Right renal pelvis (tissue), 4 donors: ENCODE measurements at regions not wholly inside any gene's neighbourhood (a gene's known extent, or its start where the extent isn't known, plus 50 kb on each side); places are given as distances from the start of the nearest gene placed in this dataset.
A peak's percentile ranks its signal among the peaks of the same experiment; 100 is the strongest.

ENCODE experiments used
- DNase-seq, 4 donors: peaks; one replicate each; pipeline ENCODE4 v3.0.0-alpha.2; 2013; ENCODE audit warnings: low read depth in 4 of 4, low spot score in 3 of 4, missing footprints in 1 of 4

DNA sequence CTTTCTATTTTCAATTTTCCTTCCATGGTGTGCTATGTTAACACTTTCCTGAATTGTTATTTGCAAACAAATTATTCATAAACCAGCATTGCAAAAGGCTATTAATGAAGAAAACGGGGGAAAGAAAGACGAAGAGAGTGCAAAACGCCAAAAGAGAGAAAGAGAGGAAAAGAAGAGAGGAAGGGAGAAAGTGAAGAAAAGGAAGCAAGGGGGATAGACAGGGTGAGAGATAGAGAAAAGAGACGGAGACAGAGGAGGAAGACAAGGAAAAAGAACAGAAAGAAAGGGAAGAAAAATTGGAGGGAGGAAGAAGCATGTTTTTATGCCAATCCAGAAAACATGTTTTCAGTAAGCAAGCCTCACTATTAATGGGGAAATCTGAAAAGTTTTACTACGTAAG lies 310.6 kb downstream of the TFEC start:
- DNase-seq = no peak

DNA sequence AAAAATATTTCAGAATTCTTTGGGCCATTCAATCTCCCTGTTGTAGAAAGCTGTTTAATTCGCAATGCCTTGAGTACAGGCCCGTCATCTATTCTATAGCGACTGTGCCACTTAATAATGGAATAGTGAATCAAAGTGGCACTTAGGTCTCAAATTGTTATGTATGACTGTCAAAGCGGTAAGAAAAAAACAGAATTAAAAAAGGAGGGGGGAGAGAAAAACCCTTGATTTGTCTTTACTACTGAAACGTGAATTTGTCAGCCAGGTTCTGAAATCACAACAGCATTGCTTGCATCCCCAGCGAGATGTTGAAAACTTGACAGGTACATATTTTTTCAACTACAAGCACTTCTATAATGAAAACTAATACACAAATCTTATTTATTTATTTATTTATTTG lies 320.9 kb downstream of the TFEC start:
- no peak for DNase-seq

DNA sequence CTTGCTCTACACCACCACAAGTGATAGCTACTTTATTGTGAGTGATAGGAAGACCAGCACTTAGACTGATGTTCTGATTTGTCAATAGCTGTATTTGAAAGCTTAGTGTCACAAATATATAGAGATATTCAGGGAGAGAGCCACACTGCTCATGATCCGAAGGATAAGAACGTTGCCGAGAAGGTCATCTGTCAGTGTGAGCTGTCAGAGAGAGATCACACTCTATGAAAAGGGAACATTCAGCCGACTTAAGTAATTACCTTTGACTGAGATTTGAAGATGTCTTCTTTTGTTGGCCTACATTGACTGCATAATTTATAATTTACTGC lies 322.6 kb downstream of the TFEC start:
- DNase-seq = no peak

DNA sequence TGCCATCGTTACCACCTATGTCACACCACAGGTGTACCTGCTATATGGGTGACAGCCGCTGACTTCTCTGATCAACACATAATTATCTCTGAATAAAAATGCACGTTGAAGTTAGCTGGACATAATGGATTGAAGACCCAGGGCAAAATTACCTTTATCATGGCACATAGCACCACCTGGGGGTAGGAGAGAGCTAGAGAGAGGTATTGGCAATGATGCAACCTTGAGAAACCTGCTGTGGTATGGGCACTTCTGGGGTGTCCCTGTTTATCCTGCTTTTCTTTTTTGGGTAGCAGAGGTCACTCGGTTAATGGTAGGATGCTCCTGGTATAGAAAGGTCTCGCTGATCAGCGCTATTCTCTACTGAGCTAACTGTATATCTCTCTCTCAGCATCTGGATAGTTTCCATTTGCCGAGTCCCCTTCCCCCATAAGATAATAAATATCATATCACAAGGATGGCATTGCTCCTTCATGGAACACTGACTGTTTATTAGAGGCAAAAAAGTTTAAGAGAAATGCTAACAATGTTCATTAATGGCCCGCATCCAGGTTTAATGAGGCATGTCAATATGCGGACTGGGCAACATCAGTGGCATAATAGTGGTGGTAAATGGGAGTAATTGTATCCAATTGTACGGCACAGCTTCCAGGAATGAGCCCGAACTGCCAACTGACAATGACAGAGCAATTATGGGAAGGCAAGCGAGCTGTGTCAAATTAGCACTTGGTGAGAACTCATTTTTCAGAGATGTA lies 323.1 kb downstream of the TFEC start:
- DNase-seq = peak in 1 of 4 donors; percentile 33

DNA sequence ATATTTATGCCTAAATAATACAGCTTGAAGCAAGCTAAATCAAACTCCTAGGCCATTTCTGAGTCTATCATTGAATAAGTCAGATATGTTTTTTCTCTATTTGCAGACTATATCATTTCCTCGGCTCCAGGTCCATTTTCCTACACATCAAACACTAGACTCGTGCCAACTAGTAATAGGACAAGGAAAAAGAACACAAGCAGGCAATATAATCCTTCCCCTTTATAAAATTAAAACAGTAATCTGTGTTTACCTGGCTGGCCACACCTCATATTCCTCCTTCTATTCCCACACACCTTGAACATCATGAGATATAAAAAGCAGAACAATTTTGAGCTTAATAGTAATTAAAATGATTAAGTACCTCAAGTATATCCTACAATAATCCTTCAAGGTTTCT lies 325.7 kb downstream of the TFEC start:
- DNase-seq = no peak

DNA sequence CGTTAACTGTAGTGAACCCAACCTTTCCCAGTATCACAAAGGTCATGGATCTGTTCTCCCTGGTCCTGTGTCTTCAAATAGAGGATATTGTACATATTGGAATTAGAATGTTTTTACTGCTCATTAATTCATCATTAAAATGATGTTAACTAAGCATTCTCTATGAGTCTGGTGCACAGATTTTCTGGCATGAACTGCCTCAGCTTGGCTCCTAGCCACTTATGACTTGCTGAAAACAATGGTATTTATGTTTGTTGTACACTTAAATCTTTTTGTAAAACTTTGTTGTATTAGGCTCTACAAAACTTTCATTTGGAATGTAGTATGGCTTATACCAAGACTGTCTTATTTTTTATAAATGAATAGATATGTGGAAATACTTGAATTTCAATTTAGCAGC lies 329.4 kb downstream of the TFEC start:
- no peak for DNase-seq

DNA sequence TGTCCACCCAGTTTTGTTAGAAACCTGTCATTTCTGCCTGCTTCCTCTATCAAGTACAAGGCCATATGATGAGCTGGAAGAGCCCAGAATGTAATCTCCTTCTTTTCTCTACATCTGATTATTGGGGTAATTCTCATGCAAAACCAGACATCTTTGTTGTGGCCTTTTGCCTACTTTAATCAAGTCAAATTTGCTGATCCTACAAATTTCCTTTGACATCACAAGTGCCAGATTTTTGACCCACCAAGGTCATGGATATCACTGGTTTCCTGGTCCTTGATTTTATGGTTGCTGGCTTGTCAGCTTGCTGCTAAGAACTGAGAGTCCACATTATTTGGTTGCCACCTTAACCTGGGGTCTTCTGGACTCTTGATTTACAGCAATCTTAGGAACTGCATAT lies 336.1 kb downstream of the TFEC start:
- DNase-seq = no peak

DNA sequence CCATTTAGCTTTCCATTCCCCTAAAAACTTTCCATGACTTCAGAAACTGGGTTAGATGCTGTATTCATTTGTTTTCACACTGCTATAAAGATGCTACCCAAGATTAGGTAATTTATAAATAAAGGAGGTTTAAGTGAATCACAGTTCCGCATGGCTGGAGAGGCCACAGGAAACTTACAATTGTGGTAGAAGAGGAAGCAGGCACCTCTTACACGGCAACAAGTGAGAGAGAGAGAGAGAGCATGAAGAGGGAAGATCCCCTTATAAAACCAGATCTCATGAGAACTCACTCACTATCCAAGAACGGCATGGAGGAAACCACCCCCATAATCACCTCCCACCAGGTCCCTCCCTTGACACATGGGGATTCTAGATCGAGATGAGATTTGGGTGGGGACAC lies 336.8 kb downstream of the TFEC start:
- DNase-seq = no peak

DNA sequence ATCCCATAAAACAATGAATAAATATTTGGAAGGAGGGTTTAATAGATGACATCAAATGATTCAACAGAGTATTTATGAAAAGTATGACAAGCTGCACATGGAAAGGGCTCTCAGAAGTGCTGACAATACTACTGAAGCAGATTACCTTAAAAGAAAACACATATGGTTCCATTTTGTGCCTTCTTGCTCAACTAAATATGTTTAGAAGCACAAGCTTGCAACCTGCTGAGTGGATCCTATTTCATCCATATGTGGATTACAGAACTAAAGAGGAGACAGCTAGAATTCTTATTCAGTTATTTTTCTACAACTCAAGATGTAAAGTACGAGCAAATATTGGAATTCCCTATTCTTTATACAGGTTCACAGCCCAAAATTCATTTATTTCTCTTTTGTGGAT lies 340.6 kb downstream of the TFEC start:
- no peak for DNase-seq

DNA sequence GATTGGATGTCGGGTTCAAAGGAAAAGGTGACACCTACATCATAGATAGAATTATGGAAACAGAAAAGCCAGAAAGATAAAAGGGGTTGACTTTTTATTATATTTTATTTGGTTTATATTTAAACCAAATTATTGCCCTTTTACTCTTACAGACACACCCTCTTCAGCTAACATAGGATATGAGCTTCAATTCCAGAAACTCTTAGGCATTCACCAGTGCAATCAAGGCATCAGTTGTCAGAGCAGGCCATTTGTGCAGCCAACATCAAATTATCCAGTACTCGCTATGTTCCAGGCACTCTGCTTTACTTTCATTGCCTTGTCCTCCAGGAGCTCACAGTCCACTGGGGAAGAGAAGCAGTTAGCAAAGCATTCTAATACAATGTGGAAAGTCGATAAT lies 347.5 kb downstream of the TFEC start:
- DNase-seq = no peak

DNA sequence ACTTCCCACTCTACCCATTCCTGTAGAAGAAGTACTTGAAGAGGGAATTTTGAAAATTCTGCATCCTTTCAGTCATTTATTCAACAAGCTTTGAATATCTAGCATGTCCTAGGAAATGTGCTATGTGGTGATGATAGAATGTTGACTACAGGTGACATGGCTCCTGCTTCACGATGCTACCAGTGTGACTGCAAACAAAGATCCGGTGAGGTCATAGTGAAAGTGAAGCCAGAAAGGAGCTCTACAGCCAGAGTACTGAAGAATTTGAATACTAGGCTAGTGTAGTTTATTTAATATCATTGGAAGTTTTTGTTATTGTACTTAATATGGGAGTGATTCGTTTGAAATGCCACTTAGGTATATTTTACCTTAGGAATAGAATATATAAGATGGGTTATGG lies 348.1 kb downstream of the TFEC start:
- no peak for DNase-seq

DNA sequence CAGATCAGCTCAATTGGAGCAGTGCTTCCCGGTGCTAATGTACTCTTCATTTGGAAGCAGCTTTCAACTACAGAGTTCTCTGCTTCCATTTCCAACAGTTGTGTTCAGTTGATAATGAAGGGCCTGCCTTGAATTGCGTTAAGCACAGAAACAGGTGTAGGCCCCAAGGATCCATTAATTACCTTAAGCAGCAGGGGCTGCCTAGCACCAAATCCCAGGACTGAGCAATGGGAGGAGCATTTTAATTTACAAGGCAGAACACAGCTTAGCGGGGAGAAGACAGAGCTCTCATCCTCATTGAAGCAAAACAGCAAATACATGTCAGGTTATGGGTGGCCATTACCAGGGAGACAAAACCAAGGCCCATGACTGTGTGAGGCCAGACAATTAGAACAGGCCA lies 349.6 kb downstream of the TFEC start:
- no peak for DNase-seq

DNA sequence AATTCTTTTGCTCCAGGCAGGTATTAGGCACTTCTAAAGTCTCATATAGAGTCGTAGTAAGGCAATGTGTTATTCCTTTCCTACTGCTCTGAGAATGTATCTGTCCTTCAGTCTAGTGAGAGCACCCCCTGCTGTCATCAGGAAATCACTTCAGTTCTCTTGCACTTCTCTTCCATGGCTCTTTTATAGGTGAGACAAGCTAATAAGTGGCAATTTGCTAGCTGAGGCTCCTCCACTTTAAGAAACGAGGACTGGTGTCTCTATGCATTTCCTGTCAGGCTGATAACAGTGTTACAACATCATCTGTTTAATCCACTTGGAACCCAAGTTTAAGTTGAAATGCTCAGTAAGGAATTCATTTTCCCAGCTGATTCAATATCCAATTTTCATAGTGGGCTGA lies 350.6 kb downstream of the TFEC start:
- no peak for DNase-seq

DNA sequence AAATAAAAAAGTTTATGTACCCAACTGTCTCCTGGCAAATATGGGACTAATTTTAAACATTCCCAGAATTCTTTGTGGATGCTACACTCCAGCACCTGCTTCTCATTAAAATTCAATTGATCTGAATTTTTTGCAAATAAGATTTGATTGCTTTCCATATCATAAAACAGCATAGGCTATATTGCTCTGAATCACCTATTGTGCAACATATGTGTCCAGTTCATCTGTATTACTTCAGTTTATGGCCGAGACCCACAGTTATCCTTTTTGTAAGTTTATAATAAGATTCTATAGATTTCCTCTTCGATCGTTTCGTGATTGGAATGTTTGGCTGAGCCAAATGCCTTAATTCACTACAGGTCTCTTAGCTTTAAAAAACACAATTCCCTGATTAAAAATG lies 351.1 kb downstream of the TFEC start:
- DNase-seq = no peak

DNA sequence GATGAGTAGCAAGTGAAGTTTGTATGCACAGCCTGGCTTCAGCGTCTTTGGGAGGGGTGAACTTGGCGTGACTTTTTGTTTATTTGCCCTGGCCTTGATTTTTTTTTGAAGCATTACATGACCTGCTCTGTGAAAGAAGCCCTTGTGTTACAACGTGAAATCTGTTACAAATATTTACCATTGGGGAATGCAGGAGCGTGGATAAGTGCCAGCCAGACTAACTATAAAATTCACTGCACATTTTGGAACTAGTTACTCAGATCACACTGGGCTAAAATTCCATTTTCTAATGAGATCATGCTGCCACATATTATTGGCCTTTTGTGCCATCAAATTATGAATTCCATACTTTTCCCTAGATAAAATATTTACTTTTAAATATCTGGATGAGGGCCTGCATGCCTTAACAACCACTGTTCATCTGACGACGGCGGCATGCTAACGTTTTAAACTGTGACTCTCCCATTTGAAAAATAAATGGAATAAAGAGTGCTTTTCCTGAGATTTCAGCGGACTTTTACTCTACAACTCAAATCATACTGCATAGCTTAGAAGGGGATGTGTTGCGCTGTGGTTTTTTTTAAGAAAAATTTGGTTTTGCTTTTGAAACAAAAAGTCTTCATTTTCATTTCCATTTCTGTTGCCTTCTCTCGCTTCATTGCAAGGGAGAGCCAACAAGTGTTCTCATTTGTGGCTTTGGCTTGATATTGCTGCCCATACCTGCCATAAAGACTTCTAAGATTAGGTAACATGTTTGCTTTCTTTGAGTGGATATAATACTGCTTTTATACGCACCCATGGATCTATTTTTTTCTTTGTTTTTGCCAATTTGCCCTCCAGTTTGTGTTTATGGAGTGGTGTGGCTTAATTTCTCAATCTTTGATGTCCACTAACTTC lies 352.2 kb downstream of the TFEC start:
- DNase-seq = no peak

DNA sequence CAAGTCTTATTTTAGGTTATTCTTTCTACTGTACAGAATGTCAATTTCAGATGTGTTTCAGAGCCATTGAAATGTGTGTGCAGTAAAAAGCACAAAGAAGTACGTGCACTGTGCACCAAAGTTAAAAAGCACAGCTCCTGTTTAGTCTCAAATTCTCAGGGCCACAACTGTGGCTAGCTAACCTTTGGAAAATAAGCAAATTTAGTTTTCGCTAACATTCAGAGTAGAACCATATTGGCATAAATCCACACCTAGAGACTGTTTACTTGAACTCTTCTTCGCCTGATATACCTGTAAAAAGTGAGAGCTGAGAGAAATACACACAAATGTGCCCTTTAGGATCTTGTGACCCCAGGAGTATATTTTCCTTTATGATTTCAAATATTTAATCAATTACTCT lies 353.9 kb downstream of the TFEC start:
- DNase-seq = no peak

DNA sequence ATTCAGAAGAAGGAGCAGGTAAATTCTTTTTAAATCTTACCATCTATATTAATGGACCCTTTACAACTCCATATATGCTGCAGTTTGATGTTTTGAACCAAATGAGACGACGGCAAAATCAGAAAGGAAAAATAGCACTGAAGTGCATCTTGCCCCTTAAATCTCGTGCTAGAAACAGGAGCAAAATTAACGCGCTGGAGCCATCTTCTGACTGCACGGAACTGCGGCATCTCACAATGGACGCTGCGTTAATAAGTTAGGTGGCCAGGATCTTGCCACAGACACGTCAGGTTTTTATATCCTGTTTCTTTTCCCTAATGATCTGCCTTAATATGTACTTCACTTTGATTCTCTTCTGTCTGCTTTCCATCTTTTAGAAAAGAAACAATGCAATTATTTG lies 354.5 kb downstream of the TFEC start:
- DNase-seq = no peak

DNA sequence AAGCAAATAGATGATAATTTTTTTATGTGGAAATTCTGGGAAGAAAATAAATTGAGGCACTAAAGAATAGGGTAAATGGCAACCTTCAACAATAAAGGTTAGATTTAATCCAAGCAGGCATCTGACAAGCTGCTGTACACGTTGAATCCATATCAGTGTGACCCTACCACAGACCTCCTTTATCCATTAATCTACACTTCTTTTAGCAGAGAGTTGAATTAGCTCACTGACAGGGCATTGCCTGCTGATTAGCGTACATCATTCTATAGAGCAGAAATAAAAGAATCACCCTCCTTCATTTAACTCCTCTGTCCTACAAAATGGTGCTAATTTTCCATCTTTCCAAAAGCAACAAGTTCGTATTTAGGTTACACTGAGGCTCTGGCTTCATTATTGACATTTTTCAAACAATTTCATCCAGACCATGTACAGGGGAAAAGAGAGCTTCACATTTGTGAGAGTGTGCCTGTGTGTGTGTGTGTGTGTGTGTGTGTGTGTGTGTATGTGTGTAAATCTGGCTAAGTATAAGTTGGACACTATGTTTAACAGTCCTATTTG lies 356.0 kb downstream of the TFEC start:
- no peak for DNase-seq

DNA sequence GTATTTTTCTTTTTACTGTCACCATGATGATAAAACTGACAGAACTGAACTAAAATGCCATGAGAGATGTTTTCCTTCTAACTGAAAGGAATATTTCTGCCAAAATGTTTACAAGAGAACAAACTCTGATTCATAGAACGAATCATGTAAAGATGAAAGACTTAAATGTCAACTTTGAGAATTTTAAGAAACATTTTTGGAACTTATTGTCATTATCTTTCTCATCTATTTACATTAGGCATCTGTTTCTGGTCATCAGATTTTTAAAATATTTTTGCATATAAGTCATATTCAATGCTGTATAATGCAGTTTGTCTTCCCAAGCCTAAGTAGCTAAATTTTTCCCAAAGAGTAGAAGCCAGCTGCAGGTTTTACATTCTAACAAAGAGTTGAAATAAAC lies 358.5 kb downstream of the TFEC start:
- DNase-seq = no peak

DNA sequence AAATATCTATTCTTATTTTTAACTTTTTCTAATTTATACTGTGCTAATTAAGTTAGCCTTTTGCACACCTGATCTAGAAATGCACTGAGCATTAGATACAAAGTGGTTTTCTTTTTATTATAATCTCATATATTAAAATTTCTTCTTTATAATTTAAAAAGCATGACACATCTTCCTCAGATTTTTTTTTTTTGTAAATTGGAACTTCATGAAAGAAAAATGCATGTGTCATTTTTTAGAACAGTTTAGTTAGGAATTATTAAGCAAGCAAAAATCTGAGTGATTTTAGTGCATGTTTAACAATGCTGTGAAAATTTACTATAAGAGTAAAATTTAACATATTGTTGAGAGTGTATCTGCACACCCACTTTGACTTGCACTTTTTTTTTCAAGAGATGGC lies 367.9 kb downstream of the TFEC start:
- DNase-seq = no peak

DNA sequence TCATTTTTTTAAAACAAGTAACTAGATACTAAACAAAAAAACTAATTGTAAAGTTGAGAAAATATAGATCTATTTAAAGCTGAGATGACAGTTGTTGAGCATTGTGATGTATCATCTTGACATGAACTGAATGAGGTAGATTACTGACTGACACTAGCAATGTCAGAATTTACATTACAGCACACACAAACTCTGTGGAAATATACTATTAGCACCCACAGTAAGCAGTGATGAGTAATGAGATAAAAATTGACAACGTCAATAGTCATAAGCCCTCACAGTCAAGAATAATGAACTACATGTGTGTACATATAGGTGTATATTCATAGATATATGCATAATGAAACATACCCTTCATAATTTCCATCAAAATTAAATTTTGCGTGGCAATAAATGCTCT lies 368.4 kb downstream of the TFEC start:
- no peak for DNase-seq

DNA sequence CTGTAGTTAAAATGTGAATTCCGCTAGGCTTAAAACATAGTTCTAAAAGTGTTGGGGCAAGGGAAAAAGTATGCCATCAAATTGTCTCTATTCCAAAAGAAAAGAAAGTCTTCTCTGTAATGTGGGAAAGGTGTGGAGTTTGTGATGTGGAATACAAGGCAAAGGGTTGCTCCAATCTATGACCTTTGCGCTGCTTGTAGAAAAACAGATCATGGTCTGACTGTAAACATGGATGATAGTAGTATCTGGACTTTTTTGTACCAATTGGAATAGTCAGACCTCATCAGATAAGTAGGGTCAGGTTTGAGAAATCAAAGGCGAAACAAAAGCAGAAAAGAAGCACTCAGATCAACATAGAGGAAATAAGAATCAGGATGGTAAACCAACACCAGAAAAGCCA lies 372.3 kb downstream of the TFEC start:
- DNase-seq = no peak
